Calu3 (cell line): ENCODE measurements at regions not wholly inside any gene's neighbourhood (a gene's known extent, or its start where the extent isn't known, plus 50 kb on each side); places are given as distances from the start of the nearest gene placed in this dataset.

ENCODE experiments used
- BruUV-seq: library from RNA; stranded (reverse); fragments of 400-500 nt; replicated peaks from 2 replicates; lab custom pipeline; 2021; lab: Mats Ljungman, UMichigan
- CTCF ChIA-PET: fragments of 300-600 bp; sonication (Branson Sonifier 250); formaldehyde crosslinking; loops from one replicate; lab custom pipeline; 2022; ENCODE audit warnings: antibody characterized with exemption; lab: Charles Lee
- DNase-seq: peaks from one replicate; pipeline ENCODE4 v3.0.0; 2022
- H3K27ac Mint-ChIP-seq: one replicate; pipeline ENCODE4 v1.8.0; 2022; ENCODE audit warnings: mixed read lengths; ENCODE audit not compliant: unreplicated experiment
- H3K27me3 Mint-ChIP-seq: one replicate; pipeline ENCODE4 v1.8.0; 2022; ENCODE audit warnings: mixed read lengths; ENCODE audit not compliant: unreplicated experiment
- H3K36me3 Mint-ChIP-seq: one replicate; pipeline ENCODE4 v1.8.0; 2022; ENCODE audit warnings: mild to moderate bottlenecking, moderate library complexity, mixed read lengths; ENCODE audit not compliant: insufficient read depth, unreplicated experiment
- H3K4me1 Mint-ChIP-seq: one replicate; pipeline ENCODE4 v1.8.0; 2022; ENCODE audit warnings: mild to moderate bottlenecking, low read depth, mixed read lengths; ENCODE audit not compliant: unreplicated experiment
- H3K4me3 Mint-ChIP-seq: one replicate; pipeline ENCODE4 v1.8.0; 2022; ENCODE audit warnings: mild to moderate bottlenecking, low read depth, moderate library complexity, mixed read lengths; ENCODE audit not compliant: unreplicated experiment
- H3K9me3 Mint-ChIP-seq: one replicate; pipeline ENCODE4 v1.8.0; 2022; ENCODE audit warnings: low read depth, mixed read lengths; ENCODE audit not compliant: unreplicated experiment
- CTCF ChIP-seq: fragments of 200-600 bp; IDR thresholded peaks from one replicate; pipeline ENCODE4 v1.8.0; 2022; ENCODE audit warnings: antibody characterized with exemption; ENCODE audit not compliant: unreplicated experiment
- intact Hi-C: fragments of 100-400 bp; cut with micrococcal nuclease; formaldehyde crosslinking; loops from one replicate; pipeline ENCODE4 v1.10.0; 2022; ENCODE audit not compliant: unreplicated experiment

DNA sequence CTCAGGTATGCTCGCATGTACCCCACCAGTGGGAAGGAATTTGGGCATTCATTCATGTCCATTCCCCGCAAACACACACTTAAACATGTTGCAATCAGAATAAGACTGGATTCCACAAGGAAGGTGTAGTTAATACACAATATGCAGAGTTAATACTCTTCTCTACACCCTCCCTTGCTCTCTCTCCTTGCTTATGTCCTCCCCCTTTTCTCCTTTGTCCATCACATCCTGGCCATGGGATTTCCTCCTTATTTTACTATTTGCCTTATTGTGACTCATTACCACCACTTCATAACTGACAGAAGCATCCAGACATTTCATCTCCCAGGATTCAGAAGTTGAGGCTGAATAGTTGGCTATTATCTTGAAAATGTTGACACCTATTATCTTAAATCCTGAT, 473.8 kb upstream of the SPHKAP start:
- no peak overlapping the region for H3K27ac Mint-ChIP-seq
- H3K36me3 Mint-ChIP-seq, result no peaks in the 10 kb centered on the region
- BruUV-seq, result no TSS peak
- no peak for TF ChIP-seq CTCF
- no peak for DNase-seq
- H3K4me3 Mint-ChIP-seq, result no peak overlapping the region
- no peaks in the 10 kb centered on the region for H3K27me3 Mint-ChIP-seq
- peaks cover 19% of the 10 kb centered on the region for H3K4me1 Mint-ChIP-seq
- intact Hi-C loops, result no loop called here
- H3K9me3 Mint-ChIP-seq, result peaks cover 2% of the 10 kb centered on the region
- CTCF ChIA-PET, result interaction anchor here (2.3 kb wide), 1 partner anchor 606 kb away, joined by 10 read pairs; no protein-coding TSS in a partner anchor

DNA sequence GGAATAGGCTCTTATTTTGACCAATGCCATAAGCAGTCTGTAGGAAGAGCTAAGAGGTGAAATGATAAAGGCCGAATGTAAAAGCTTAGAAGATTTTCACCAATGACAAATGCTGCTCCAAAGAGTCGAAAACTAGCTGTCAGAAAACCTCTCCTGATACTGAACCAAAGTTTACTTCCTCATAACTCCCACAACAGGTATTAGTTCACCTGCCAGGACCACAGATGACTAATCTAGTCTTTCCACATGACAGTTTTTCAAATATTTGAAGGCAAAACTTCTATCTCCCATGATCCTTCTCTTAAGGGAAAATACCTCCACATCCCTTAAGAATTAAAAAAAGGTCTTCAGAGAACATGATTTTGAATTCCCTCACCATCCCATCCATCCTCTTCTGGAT, 473.2 kb upstream of the SPHKAP start:
- CTCF ChIA-PET, result interaction anchor here (2.3 kb wide), 1 partner anchor 606 kb away, joined by 10 read pairs; no protein-coding TSS in a partner anchor
- H3K4me1 Mint-ChIP-seq, result peaks cover 19% of the 10 kb centered on the region
- intact Hi-C loops, result loop anchor here (1.0 kb wide), 1 partner anchor 605 kb away; no protein-coding TSS in a partner anchor
- no peak overlapping the region for H3K27ac Mint-ChIP-seq
- H3K9me3 Mint-ChIP-seq, result peaks cover 2% of the 10 kb centered on the region
- DNase-seq, result peak; percentile 3
- H3K4me3 Mint-ChIP-seq, result no peak overlapping the region
- no peaks in the 10 kb centered on the region for H3K27me3 Mint-ChIP-seq
- TF ChIP-seq CTCF, result no peak
- no peaks in the 10 kb centered on the region for H3K36me3 Mint-ChIP-seq
- no TSS peak for BruUV-seq

GRCh38 chr2:228653884-228654283, 472.4 kb upstream of the SPHKAP start:
- Mint-ChIP-seq H3K4me3 (no peak overlapping the region), H3K36me3 (no peaks in the 10 kb centered on the region), H3K4me1 (peaks cover 19% of the 10 kb centered on the region), H3K27ac (no peak overlapping the region), H3K9me3 (peaks cover 2% of the 10 kb centered on the region), H3K27me3 (no peaks in the 10 kb centered on the region)
- no TSS peak for BruUV-seq
- CTCF ChIA-PET, result interaction anchor here (2.3 kb wide), 1 partner anchor 605 kb away, joined by 10 read pairs; no protein-coding TSS in a partner anchor
- no peak for TF ChIP-seq CTCF
- intact Hi-C loops, result loop anchor here (1.0 kb wide), 1 partner anchor 605 kb away; no protein-coding TSS in a partner anchor
- no peak for DNase-seq

- no peaks in the 10 kb centered on the region for H3K36me3 Mint-ChIP-seq
- intact Hi-C loops, result no loop called here
- DNase-seq, result no peak
- peaks cover 19% of the 10 kb centered on the region for H3K4me1 Mint-ChIP-seq
- CTCF ChIA-PET, result no interaction called here
- no peak overlapping the region for H3K27ac Mint-ChIP-seq
- peaks cover 2% of the 10 kb centered on the region for H3K9me3 Mint-ChIP-seq
- TF ChIP-seq CTCF, result no peak
- no peak overlapping the region for H3K4me3 Mint-ChIP-seq
- H3K27me3 Mint-ChIP-seq, result no peaks in the 10 kb centered on the region
- BruUV-seq, result no TSS peak
Measured at GRCh38 chr2:228652366-228652765, 470.9 kb upstream of the SPHKAP start.
